Esophagus squamous epithelium (tissue), 4 donors: ENCODE measurements at regions not wholly inside any gene's neighbourhood (a gene's known extent, or its start where the extent isn't known, plus 50 kb on each side); places are given as distances from the start of the nearest gene placed in this dataset.

Experiments
- CTCF ChIP-seq, 6 experiments: fragments of 450-650 bp in 4 of 6; fragments of 200-600 bp in 2 of 6; sonication (generic) in 2 of 6; IDR thresholded peaks; one replicate each; pipeline ENCODE4 v1.5.1; 2016 to 2019; ENCODE audit warnings: antibody characterized with exemption in 6 of 6, mild to moderate bottlenecking in 4 of 6, moderate library complexity in 4 of 6
- POLR2A ChIP-seq, 4 donors: fragments of 450-650 bp; IDR thresholded peaks; one replicate each; pipeline ENCODE4 v1.6.1; 2017; ENCODE audit warnings: antibody characterized with exemption in 4 of 4, mild to moderate bottlenecking in 4 of 4, moderate library complexity in 3 of 4

GRCh38 chr3:18233987-18234716 is 191.0 kb downstream of the SATB1 start:
- no peak for TF ChIP-seq CTCF (IDR thresholded peaks at IDR 0.05)
- no peak for TF ChIP-seq POLR2A (IDR thresholded peaks at IDR 0.05)
